ENCODE measurements at regions not wholly inside any gene's neighbourhood (a gene's known extent, or its start where the extent isn't known, plus 50 kb on each side); places are given as distances from the start of the nearest gene placed in this dataset.

DNA sequence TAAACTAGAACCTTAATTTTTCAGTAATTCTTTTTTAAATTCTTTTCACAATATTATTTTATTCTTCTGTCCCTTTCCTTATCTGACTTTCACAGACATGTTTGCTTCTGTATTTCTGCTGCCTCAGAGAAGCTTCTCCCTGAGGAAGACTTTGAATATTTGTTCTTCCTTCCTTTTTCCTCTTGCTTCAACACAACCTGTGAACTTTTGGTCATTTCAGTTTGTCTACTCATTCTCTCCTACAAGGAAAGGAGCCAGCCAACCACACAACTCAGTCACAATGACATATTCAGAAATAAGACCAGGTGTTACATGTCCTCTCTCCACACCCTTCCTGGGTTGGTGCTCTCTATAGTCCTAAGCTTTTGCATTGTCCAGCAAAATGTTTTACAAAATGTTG, 310.4 kb downstream of the TFAP2B start:
- TF ChIP-seq, protein P1, sequence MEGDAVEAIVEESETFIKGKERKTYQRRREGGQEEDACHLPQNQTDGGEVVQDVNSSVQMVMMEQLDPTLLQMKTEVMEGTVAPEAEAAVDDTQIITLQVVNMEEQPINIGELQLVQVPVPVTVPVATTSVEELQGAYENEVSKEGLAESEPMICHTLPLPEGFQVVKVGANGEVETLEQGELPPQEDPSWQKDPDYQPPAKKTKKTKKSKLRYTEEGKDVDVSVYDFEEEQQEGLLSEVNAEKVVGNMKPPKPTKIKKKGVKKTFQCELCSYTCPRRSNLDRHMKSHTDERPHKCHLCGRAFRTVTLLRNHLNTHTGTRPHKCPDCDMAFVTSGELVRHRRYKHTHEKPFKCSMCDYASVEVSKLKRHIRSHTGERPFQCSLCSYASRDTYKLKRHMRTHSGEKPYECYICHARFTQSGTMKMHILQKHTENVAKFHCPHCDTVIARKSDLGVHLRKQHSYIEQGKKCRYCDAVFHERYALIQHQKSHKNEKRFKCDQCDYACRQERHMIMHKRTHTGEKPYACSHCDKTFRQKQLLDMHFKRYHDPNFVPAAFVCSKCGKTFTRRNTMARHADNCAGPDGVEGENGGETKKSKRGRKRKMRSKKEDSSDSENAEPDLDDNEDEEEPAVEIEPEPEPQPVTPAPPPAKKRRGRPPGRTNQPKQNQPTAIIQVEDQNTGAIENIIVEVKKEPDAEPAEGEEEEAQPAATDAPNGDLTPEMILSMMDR (conservative IDR thresholded peaks at IDR 0.05; ENCODE audit: low read depth, low read length): no peak
- Histone ChIP-seq H3K4me1 (ENCODE audit: low read depth, poor library complexity, severe bottlenecking) (no peaks in the 10 kb centered on the region), H3K4me2 (no peak overlapping the region), H4K20me1 (ENCODE audit: insufficient read depth) (no peaks in the 10 kb centered on the region), H3K79me2 (ENCODE audit: insufficient read depth, low read depth) (no peaks in the 10 kb centered on the region), H3K9ac (no peak overlapping the region), H3K27ac (no peak overlapping the region), H3K36me3 (ENCODE audit: insufficient read depth) (no peaks in the 10 kb centered on the region), H3K4me3 (IDR thresholded peaks at IDR 0.05; ENCODE audit: insufficient read depth, low read depth, low read length) (no peak overlapping the region), H3K27me3 (ENCODE audit: insufficient read depth, low read depth) (no peaks in the 10 kb centered on the region), H2AFZ (ENCODE audit: low read depth) (no peak overlapping the region)

DNA sequence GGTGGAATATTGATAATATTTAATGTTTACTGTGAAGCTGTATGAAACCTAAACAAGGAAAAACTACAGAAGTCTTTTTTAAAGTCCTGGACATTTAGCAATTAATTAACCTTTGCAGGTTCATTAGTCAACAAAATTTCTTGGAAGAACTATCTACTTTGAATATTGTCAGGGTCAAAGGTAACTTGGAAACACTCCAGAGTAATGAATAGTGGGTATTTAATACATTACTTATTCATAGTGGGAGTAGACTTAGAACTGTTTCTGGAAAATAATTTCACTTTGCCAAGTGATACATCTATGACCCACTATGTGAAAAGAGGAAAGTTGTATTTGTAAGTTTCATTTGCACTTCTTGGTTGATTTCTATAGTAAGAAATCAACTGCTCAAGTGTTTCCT, 319.1 kb downstream of the TFAP2B start:
- Histone ChIP-seq H3K27ac (no peak overlapping the region), H3K4me2 (no peak overlapping the region), H3K4me3 (IDR thresholded peaks at IDR 0.05; ENCODE audit: insufficient read depth, low read depth, low read length) (no peak overlapping the region), H3K4me1 (ENCODE audit: low read depth, poor library complexity, severe bottlenecking) (no peaks in the 10 kb centered on the region), H3K79me2 (ENCODE audit: insufficient read depth, low read depth) (no peaks in the 10 kb centered on the region), H3K9ac (no peak overlapping the region), H4K20me1 (ENCODE audit: insufficient read depth) (no peaks in the 10 kb centered on the region), H3K27me3 (ENCODE audit: insufficient read depth, low read depth) (no peaks in the 10 kb centered on the region), H3K36me3 (ENCODE audit: insufficient read depth) (no peaks in the 10 kb centered on the region; the same call in 1 of the 2 replicates), H2AFZ (ENCODE audit: low read depth) (no peak overlapping the region)
- TF ChIP-seq, protein P1 (conservative IDR thresholded peaks at IDR 0.05; ENCODE audit: low read depth, low read length): no peak

DNA sequence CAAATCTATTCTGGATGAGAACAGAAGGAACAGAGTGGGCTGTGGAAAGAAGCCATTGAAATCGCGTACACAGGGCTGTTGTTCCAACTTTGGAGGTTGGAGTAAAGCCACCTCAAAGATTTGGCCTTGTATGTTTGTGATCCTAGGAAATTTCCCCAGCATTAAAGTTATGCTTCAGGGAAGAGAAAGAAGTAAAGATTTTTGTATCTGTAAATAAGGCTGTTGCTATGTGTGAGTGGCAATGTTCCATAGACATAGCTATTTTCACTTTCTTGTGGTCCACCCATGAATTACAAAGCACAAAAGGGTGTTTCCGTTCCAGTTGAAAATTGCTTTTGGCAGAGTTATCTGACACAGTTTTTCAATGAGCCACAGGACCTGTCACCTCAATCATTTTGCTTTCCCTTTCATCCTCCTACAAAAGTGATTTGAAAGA, 321.3 kb downstream of the TFAP2B start:
- TF ChIP-seq, protein P1 (conservative IDR thresholded peaks at IDR 0.05; ENCODE audit: low read depth, low read length): no peak
- Histone ChIP-seq H3K36me3 (ENCODE audit: insufficient read depth) (no peaks in the 10 kb centered on the region; the same call in 1 of the 2 replicates), H2AFZ (ENCODE audit: low read depth) (no peak overlapping the region), H3K9ac (no peak overlapping the region), H4K20me1 (ENCODE audit: insufficient read depth) (no peaks in the 10 kb centered on the region), H3K4me2 (no peak overlapping the region), H3K27ac (no peak overlapping the region), H3K79me2 (ENCODE audit: insufficient read depth, low read depth) (no peaks in the 10 kb centered on the region), H3K4me3 (IDR thresholded peaks at IDR 0.05; ENCODE audit: insufficient read depth, low read depth, low read length) (no peak overlapping the region), H3K27me3 (ENCODE audit: insufficient read depth, low read depth) (no peaks in the 10 kb centered on the region), H3K4me1 (ENCODE audit: low read depth, poor library complexity, severe bottlenecking) (no peaks in the 10 kb centered on the region)

DNA sequence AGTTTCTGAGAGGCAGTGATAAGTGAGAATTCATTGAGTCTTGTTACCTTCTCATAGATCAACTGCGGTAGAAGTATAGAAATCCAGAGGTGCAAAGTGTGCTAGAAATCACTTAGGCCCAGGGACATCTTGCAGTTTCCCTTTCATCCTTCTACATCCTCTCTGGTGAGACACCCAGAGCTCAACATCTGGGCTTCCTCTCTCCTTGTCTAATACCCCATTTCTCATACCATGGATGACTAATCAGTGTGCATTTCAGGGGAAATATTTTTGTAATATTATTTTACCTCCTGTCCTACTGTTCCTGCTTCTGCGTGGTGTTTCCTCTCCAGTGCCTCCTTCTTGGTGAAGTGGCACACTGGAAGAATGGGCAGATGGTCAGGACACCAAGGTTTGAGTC, 322.4 kb downstream of the TFAP2B start:
- Histone ChIP-seq H4K20me1 (ENCODE audit: insufficient read depth) (no peaks in the 10 kb centered on the region), H3K27me3 (ENCODE audit: insufficient read depth, low read depth) (no peaks in the 10 kb centered on the region), H3K4me2 (no peak overlapping the region), H3K27ac (no peak overlapping the region), H3K4me3 (IDR thresholded peaks at IDR 0.05; ENCODE audit: insufficient read depth, low read depth, low read length) (no peak overlapping the region), H3K4me1 (ENCODE audit: low read depth, poor library complexity, severe bottlenecking) (no peaks in the 10 kb centered on the region), H3K9ac (no peak overlapping the region), H3K36me3 (ENCODE audit: insufficient read depth) (no peaks in the 10 kb centered on the region; the same call in 1 of the 2 replicates), H2AFZ (ENCODE audit: low read depth) (no peak overlapping the region), H3K79me2 (ENCODE audit: insufficient read depth, low read depth) (no peaks in the 10 kb centered on the region)
- TF ChIP-seq, protein P1 (conservative IDR thresholded peaks at IDR 0.05; ENCODE audit: low read depth, low read length): no peak
